ENCODE measurements at regions not wholly inside any gene's neighbourhood (a gene's known extent, or its start where the extent isn't known, plus 50 kb on each side); places are given as distances from the start of the nearest gene placed in this dataset.

GRCh38 chr11:27773884-27774283 lies 73.6 kb upstream of the BDNF start:
- no peak for DNase-seq (ENCODE audit: low read depth in 2 of 2)

- DNase-seq (ENCODE audit: low read depth in 2 of 2): no peak
Measured at GRCh38 chr11:27771516-27771915, 71.3 kb upstream of the BDNF start.

- DNase-seq (ENCODE audit: low read depth in 2 of 2): no peak
Measured at GRCh38 chr11:27770576-27770975, 70.3 kb upstream of the BDNF start.

GRCh38 chr11:27763736-27764135 lies 63.5 kb upstream of the BDNF start:
- no peak for DNase-seq (ENCODE audit: low read depth in 2 of 2)

- DNase-seq (ENCODE audit: low read depth in 2 of 2): no peak
Measured at GRCh38 chr11:27761356-27761755, 61.1 kb upstream of the BDNF start.

GRCh38 chr11:27757953-27758352 lies 57.7 kb upstream of the BDNF start:
- DNase-seq (ENCODE audit: low read depth in 2 of 2): peak; percentile 69 to 76

GRCh38 chr11:27754035-27755017 lies 54.1 kb upstream of the BDNF start:
- peak in 1 of 2 experiments; percentile 12 for DNase-seq (ENCODE audit: low read depth in 2 of 2)
